ENCODE measurements at regions not wholly inside any gene's neighbourhood (a gene's known extent, or its start where the extent isn't known, plus 50 kb on each side); places are given as distances from the start of the nearest gene placed in this dataset.

GRCh38 chr7:110400411-110400810 is 690.5 kb upstream of the LRRN3 start:
- TF ChIP-seq CTCF (IDR thresholded peaks at IDR 0.05) (no peak), POLR2A (IDR thresholded peaks at IDR 0.05) (no peak)

Data from uterus (tissue), 2 donors.